Activated CD8-positive, alpha-beta memory T cell treated with anti-CD3 and anti-CD28 coated beads for 24 hours (primary cell): ENCODE measurements at regions not wholly inside any gene's neighbourhood (a gene's known extent, or its start where the extent isn't known, plus 50 kb on each side); places are given as distances from the start of the nearest gene placed in this dataset.

ENCODE experiments used
- DNase-seq: peaks from one replicate; pipeline ENCODE4 v3.0.0-alpha.2; 2020

DNA sequence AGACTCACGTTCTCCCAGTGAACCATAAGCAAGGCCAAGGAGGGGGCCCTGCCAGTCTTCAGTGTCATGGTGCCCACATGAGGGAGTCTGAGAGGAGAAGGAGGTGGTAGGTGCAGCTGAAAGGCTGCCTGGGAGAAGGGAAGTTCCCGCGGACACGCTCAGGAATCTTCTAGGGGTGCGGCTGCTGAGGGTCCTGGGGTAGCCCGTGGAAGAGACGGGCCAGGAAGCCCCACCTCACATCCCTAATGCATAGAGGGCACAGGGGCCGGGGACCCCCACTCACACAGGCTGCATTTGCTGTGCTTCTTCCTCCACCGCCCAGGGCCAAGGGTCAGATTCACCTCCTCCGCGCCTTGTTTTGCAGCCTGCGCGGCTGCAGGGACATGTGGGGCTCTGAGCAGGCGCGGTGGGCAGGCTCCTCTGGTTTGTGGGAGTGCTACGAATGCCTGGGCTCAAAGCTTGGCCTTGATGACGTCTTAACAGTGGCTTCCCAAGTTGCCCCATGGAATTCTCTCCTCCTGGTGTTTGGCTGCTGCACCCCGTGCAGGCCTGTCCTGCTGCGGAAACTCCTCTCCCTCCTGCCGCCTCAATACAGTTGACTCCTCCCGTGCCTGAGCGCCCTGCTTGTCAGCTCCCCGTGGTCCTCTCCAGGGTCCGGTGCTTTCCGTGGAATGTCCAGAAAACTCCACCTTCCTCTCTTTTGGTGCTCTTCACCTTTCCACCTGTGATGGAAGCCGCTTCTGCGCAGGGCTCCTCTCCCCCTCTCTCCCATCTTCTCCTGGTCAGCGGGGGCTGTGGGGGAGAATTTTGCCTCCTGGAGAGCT, 95.7 kb downstream of the VAPA start:
- no peak for DNase-seq

DNA sequence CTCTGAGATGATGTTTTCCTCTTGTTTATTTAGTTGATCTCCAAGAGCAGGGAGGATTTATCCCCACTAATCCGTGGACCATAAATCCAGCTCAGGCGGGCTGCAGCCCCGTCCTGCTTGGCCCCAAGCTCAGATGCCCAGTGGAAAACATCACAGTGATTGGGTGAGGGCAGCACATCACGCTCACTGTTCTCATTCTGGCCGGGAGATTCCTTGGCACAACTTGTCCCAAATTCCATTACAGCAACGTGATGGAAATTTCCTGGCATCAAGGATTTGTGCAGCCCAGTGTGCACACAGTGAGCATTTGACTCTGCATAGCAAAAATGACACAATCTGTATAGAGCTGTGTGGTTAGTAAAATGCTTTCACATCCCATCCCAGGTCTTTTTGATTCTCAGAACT, 96.8 kb downstream of the VAPA start:
- DNase-seq: no peak

DNA sequence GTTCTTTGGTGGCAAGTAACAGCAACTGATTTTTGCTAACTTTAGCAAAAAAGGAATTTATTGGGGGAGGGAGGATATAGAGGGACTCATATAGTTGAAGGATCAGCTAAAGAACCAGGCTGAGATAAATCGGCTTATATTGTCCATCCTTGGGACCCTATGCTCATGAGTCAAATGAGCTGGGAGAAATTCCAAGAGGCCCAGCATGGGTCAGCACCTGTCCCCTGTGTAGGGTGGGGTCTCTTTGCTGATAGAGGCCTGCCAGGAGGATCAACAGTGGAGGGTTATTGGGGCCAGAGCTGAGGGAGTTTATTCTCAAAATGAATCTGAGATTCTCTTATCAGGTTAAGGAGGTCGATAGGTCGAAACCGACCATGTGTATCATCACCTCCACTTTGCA, 97.2 kb downstream of the VAPA start:
- DNase-seq: no peak

DNA sequence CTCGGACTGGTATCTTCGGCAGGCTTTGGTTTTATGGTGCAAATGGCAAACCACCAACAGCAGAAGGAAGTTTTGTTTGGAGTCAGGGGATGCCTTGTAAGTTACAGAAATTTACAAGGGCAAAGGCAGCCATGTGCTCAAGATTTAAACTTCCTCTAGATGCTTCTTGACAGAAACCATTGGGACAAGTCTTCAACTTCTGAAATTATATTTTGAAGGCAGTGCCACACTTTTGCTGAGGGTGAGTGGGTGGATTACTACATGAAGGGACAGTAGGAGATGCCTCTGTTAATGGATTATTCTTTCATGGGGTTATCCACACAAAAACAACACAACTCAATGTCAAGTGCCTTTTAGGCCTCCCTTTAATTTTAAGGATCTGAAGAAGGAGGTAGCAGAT, 97.9 kb downstream of the VAPA start:
- no peak for DNase-seq

DNA sequence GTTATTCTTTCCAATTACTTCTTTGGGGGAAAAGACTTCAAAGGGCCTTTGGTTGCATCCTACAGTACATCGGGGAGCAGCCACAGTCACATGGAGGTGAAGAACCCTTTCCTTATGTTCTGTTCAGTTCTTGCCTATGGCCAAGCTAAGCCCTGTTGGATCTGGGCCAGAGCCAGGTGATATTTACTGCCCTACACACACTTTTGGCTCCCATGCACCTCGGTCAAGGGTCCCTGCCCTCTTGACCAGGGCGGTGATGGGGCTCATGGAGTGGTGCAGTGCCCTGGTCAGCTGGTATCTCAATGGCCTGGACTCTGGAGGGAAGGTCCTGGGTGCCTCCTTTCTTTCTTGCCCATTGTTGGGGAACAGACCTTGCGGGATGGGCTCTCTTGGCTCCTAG, 98.7 kb downstream of the VAPA start:
- no peak for DNase-seq

DNA sequence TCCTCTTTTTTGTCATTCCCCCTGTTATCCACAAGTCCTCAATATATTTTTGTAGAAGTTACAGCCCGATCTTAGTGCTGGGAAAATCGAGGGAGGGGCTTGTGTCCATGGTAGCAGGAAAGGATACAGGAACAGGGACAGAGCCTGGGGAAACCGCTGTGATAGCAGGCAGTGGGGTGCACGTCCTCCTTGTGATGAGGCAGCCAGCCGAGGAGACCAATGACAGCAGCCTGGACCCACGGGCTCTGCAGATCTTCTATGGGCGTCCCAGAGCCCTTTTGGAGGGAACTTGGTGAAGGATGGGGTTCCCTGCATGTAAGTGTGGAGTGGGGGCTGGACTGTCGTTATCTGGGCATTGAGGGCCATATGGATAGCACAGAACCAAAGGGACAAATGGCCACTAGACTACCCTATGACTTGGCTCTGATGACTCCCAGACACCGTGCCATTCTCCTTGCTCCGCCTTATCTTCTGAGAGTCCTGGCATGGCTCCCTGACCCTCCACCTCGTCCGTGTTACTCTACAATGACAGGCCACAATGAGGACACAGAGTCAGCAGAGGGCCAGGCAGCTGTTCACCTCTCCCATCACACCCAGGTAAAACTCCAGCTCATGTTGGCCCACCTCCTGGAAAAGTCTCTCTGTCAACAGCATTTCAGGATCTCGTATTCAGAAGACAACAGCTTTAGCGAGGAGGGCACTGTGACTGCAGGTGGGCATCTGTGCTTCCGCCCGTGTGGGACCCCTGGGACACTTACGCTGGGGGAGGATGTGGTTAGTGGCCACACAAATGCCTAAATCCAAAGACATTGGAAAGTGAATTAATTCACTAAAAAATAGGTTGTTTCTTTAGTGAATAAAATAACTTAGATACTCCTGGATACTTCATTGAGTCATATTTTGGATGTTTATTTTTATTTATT, 100.1 kb downstream of the VAPA start:
- DNase-seq: no peak

DNA sequence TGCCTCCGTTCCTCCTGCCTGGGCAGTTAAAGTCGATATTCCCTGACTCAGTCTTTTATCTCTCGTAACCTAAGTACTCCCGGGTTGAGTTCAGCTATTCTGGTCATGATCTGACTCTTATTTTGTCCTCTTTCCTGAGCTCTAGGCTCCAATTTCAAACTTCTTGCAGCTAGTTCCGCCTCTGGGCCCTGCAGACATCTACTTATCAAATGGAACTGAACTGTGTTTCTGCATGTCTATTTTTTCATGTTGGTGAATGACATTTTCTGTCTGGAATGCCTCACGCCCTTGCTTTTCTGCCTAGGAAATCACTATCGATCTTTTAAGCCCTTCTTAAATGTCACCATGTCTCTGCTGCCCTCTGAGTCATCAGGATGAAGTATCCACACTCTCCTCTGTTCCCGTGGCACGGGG, 101.5 kb downstream of the VAPA start:
- no peak for DNase-seq

DNA sequence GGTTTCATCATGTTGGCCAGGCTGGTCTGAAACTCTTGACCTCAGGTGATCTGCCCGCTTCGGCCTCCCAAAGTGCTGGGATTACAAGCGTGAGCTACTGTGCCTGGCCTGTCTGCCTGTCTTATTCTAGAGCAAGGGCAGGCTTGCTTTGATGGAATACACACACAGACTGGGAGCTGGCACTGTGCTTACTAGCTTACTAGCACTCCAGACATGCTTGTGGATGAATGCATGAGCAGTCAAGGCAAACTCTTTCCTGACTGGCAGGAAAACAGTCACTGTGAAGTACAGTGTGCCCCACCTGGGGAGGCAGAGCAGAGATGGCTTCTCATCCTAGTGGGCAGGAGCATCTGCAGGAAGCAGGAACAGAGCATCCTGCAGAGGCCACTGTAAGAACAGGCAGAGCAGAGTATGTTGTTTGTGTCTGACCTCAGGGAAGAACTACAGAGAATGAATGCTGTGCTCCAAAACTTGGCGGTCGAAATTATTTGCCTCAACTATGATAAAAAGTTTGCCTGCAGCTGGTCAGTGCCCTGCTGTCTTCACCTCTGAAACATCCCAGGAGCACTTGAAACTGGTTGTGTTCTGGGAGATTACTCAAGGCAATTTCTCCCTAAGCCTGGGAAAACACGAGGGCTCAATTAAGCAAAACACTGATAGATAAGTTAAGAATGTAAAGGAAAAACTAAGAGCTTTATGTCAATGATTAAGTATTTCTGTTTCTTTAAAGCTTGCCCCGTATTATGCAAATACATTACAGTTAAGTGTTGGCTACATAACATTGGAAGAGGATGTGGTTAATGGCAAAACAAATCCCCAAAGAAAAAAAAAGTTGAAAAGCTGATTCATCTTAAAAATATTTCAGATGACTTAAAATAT, 102.4 kb downstream of the VAPA start:
- DNase-seq: no peak

DNA sequence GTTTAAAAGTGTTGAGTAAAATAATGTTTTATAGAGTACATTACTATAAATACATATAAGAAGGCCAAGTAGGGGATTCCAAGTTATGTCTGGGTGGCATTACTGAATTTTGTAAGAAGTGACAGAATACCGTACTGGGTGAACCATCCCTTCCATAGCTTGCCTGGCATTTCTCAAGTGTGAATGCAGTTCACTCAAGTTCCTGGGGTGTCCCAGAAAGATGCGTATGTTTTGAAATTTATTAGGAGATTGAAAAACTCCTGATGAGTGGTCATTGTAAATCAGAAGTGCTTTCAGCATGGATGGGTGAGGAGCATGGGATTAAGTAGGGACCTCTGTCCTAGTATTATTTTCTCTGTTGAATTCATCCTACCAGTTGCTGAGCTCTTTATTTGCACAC, 103.2 kb downstream of the VAPA start:
- no peak for DNase-seq

DNA sequence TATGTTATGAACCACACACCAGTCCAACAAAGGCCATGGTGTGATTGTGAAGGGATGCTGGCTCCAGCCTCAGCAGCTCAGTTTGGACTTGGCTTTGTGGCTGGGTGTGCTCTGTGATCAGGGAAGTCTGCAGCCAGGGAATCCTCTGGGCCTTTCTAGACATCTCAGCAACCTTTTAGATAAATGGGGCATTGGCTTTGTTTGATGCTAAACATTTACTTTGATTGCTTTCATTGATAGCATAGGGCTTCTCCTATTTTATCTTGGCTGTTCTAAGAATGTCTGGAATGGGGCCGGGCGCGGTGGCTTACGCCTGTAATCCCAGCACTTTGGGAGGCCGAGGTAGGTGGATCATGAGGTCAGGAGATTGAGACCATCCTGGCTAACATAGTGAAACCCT, 104.5 kb downstream of the VAPA start:
- no peak for DNase-seq

DNA sequence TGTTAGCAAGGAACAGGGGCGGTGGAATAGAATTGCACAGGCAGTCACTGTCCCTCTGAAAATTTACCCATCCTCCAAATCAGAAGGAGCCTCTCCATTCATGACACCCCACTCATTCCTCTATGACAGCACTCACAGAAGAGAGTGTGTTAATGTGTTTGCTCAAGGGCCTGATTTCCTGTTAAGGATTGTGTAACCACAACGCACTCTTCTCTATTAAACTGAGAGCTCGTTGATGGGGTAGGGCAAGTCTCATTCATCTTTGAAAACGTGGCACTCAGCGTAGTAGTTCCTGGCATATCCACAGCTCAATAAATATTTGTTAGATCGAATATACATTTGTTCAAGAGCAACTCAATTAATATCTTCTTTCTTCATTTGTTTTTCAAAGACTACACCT, 106.4 kb downstream of the VAPA start:
- DNase-seq: no peak

DNA sequence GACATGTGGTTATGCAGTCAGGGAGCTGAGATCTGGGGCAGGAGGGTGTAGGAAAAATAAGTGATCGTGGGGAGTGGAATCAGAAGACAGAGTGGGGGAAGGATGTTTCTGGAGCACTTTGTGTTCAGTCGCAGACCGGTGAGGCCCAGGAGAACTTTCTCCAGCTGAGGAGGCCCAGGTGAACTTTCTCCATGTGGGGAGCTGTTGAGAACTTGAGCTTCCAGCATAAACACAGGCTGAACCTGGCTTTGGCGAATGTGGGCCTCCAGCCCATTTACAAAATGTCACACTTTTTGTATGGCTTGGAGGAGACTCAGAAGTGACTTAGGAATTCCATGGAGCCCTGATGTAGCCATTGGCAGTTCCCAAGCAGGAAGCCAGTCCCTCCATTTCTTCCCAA, 108.5 kb downstream of the VAPA start:
- DNase-seq: no peak

DNA sequence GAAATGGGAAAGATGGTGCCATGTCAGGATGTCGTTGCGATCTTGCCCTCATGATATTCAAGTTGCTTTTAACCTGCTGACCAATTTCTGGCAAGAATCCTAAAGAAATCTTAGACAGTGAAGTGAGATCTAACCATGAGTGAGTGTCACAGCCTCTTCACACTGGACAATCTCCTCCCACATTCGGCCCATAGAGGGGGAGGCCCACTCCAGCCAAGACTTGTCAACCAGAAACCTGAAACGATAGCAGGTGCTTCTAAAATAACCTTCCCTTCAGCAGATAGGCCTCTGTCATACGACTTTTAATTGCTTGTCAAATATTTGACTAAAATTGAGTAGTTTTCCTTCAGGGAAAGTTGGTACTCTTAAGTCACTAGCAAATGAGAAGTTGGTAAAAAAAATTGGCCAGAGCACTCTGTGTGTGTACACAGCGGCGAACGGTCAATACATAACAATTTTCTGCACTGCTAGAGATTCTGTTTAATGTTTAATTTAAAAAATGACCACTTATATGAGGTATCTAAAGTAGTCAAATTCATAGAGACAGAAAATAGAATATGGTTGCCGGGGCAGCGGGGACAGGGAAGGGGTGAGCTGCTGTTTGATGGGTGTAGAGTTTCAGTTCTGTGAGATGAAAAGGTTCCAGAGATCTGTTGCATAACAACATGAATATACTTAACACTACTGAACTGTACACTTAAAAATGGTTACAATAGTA, 110.2 kb downstream of the VAPA start:
- DNase-seq: no peak

DNA sequence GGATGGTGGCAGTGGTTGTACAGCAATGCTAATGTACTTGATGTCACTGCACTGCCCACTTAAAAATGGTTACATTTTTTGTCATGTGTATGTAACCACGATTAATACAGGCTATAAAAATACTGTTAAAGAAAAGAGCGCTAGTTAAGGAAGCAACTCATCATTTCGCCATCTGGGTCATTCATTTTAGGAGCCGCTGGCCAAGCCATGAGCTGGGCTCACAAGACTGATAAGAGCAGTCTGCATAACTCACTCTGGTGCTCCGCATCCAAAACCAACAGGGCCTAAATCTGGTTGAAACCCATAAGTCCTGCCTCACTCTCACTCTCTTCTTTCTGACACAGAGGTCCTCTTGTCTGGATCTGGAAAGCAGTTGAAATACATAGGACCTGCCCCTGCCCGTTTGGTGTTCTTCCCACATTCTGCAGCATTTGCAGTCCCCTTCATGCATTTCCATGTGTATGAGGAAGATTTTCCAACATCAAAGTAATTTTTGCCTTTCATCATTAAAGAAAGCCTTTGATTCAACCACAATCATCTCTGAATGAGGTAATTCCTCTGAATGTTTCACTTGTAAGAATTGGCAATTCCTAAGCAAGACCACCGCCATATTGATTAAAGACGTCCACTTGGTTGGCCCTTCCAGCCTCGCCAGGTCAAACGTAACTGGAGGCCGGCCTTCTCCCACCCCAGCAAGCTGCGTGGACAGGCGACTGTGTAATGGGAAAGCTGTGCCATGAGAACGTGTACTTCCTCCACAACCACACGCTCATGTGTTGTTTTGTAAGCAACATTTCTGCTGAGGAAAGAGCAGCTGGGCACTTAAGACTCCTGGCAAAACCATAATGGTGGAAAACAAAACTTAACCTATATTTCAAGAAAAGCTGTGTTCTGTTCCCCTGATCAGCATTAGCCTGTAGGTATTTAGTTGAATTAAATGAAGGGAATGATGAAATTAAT, 112.2 kb downstream of the VAPA start:
- no peak for DNase-seq

DNA sequence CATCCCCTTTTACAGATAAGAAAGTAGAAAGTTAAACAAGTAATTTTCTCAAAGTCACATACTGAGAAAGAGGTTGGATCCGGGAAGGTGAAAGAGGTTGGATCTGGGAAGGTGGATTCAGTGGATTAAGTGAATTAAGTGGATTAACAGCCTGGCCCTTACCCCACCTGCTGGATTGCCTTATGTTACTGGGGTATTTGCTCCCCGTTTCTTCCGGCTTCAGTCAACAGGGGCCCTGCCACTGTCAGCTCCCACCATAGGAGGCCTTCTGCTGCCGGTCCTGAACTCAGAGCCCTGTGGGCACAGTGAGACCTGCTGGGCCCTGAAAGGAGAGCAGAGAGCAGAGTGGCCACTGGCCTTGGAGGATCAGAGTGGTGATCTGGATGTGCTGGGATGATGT, 113.2 kb downstream of the VAPA start:
- no peak for DNase-seq

DNA sequence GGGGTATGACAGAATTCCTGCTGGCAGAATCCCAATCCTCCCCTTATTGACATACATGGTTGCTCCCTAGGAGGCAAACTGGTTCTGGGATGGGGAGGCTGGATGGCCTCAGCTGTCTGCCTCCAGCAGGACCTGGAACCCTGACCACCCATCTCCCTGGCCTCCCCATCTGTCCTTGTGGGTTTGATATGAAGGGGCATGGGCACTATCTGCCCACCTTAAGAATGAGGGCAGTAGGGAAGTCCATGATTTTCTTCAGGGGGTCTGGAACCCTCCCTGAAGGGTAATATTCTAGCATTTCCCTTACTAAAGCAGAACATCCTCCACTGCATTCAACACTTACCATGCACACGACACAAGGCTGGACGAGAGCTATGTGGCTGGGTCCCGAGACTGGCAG, 113.6 kb downstream of the VAPA start:
- no peak for DNase-seq

DNA sequence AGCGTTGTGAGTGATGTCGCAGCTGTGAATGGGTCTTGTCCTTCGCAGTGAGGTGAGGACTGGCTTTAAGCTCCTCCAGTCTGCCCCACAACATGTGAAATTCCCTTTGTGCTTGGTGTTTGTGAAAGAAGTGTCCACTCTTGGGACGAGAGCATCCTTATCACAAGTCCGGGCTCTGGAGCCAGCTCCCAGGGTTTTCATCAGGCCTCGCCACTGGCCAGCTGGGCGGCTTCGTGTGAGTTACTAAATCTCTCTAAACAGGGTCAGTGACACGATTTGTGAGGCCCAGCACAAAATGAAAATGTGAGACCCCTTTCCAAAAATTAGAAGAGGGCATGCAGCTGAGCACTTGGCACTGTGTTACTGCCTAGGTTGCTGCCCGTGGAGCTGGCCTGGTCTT, 115.9 kb downstream of the VAPA start:
- DNase-seq: no peak

DNA sequence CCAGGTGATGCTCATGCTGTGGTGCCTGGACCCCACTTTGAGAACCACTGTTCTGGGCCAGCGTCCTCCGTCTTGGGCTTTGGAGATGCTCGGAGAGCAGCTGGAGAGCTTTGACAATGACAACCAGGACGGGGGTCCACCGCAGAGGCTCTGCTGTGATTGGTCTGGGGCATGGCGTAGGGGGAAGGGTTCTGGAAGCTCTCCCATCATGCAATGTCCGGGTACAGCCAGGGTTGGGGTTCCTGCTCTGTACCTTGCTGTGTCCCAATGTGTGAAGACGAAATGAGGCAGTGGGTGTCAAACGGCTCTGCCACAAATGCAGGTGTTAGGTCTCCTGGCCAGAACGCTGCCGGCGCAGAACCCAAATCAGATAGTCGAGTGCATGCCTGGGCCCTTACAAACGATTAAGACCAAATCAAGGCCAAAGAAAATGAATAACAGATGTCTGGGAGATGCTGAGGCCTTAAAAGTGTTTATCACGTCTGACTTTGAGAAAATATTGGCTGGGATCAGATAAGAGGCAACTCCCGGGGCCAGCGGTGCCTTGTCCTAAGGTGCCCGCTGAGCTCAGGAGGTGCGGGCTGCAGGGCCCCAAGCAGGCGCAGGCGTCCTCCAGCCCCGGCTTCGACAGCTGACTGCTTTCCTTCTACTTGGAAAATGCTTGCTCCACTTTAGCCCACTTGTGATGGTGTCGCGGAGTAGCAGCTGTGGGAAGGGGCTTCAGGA, 117.2 kb downstream of the VAPA start:
- no peak for DNase-seq

DNA sequence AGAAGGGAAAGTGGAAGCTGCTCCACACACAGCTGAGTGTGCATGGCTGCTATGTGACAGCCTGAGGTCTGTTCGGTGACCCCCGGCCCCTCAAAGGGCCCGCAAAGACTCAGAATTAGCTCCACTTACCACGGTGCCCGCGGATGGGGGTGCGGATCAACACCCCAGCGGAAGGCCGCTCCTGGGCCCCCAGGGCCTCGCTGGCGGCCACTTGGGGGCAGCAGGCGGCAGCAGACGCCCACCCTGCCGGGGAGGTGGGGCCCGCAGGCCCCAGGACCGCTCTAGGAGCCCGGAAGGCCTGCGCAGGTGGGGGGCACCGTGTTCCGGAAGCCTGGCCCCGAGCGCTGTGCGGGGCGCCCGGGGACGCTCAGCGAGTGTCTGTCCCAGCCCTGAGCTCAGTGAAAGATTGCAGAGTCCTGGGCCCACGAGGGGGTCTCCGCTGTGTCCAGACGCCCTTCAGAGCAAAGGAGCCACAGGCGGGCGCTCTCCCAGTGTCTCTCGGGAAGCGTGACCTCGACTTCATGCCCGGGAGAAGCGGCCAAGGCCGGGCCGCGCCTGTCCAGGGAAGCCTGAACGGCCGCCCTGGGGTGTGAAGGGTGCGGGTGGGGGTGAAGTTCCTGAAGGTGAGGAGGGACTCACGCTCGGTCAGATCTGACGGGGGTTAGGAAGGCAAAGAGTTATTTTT, 118.7 kb downstream of the VAPA start:
- peak; percentile 82 for DNase-seq

DNA sequence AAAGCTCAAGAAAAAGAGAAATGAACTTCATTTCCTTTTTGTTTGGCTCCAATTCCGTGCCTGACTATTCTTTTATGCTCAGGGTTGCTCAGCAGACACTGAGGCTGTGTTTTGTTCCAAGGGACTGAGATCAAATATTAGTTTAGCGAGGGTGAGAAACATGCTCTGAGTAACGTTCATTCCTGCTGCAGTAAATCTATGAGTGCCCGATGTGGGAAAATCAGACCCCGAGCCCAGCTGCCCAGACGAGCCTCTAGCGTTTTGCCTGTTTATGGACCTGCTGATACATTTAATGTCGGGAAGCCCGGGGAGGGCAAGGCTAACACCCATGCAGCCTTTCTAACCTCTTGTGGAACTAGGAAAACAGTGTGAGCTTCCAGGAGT, 119.2 kb downstream of the VAPA start:
- peak; percentile 57 for DNase-seq
